HG03571 (cell line): ENCODE measurements at regions not wholly inside any gene's neighbourhood (a gene's known extent, or its start where the extent isn't known, plus 50 kb on each side); places are given as distances from the start of the nearest gene placed in this dataset.

Experiments used
- ATAC-seq: cut with Tn5 transposase; IDR thresholded peaks from one replicate; pipeline ENCODE4 v1.9.1; 2021; ENCODE audit not compliant: unreplicated experiment

DNA sequence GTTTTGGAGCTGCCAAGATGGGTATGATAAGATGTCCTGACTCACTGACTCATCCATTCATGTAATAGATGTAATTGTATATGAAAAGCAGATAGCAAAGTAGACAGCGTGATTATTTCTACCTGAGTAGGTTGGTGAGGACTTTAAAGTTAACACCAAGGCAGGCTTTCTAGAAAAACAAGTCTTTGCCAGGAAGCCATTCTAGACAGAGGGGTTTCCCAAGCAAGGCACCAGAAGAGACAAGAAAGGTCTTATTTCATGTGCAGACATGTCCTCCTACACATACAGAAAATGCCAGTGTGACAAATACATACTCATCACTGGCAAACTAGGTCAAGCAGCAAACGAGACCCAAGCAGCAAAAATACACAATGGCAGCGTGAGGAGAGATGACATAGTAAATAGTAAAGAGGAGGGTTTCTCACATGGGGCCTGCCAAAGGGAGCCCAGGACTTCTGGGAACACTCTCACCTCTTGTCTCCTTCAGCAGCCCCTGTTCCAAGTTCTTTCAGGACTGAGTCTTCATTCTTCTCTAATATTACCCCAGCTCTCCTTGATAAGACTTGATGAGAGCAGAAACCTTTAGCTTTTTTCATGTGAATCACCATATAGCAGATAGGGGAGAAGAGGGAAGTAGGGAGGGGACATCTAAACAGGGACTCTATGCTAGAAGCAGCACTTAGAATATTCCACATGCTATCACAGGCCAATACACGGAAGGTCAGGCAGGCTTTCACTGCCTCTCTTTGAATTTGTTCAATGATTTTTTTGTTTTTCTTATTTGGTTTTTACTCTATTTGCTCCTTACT, 114.6 kb upstream of the ATP1B1 start:
- no peak for ATAC-seq

DNA sequence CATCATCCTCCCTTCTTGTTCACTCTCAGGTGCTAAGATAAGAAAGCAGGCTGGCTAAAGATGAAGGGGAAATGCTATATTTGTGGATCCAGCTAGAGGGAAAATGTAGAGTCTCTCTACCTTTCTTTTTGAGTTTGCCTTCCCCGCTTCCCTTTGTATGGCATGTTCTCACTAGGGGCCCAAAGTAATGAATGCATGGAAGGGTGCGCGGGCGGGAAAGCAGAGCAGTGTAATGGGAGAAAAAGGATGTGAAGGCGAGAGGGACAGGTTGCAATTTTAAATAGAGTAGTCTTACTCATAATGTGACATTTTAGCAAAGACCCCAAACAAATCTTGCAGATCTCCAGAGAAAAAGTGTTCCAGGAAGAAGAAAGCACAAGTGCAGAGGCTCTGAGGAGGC, 105.1 kb upstream of the ATP1B1 start:
- no peak for ATAC-seq

DNA sequence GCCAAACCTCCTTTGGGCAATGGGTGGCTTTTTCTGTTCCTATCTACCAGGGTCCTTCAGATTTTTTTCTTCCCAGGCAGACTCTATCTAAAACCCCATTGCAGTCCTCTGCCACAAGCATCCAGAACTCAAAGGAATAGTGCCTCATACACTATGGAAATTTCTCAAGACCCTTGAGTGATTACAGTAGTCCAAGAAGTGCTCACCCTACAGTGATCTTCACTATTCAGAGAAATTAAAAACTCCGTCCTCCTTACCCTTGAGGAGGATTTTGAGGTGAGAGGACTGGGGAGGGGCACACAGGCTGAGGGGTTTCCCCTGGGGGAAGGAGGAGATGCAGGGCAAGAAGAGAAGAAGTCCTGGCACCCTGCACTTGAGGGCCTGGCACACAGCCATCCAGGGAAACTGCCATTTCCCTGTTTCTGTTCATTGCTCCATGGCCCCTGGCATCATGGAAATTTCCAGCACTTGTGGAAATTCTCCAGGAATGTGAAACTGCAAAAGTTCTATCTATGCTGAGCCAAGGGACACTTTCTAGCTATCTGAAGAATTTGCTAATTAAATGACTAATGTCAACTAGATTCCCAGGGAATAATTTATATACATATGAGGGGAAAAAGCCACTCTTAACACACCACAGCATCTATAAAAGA, 102.5 kb upstream of the ATP1B1 start:
- ATAC-seq: no peak

DNA sequence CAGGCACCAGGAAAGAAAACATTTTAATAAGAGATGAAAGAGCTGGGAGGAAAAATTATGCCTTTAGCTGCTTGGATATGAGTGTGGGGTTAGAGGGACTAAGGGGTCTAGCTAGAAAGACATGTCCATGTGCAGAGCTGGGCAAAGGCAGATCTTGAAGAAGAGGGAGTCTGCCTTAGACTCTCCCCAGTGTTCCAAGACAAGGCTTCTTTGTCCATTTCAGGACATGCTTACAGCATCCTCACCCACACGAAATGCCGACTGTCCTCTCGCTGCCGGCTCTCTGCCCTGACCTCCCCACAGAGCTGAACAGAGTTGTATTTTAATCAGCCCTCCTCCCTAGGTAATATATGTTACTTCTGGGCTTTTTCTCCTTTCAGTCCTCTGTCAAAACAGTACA, 100.7 kb upstream of the ATP1B1 start:
- no peak for ATAC-seq

DNA sequence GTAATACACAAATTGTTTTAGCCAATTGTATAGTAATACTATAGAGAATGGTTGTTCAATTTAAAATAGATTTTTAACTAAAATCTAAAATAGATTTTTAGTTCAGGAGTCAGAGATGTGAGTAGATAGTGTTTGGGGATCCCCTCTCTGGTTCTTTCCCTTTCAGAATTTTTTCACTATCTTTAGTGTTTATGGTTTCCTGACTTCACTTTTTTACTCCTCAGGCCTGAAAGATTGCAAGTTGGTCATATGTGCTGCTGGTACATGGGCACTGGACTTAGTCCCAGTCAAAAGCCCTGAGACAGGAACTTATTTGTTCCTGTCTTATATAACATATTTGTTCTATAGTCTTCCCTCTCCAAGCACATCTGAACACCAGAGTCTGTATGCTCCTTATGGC, 96.8 kb upstream of the ATP1B1 start:
- ATAC-seq: no peak

DNA sequence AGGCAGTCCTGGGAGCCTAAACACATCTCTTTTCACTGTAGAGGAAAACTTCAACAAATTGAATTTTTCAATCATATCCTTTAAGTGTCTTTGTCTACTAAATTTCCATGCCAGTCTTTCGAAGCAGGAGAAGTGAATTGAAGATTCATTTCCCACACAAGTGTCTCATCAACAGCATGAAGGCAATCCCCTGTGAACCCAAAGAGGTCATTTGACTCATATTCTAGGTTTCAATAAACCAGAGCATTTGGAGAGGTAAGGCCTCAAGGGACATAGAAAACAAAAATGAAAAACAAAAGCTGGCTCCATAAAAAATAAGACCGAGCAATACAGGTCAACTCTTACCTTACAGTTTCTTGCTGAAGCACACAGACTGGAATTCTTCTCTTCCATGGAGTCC, 94.1 kb upstream of the ATP1B1 start:
- peak; percentile 65 for ATAC-seq

DNA sequence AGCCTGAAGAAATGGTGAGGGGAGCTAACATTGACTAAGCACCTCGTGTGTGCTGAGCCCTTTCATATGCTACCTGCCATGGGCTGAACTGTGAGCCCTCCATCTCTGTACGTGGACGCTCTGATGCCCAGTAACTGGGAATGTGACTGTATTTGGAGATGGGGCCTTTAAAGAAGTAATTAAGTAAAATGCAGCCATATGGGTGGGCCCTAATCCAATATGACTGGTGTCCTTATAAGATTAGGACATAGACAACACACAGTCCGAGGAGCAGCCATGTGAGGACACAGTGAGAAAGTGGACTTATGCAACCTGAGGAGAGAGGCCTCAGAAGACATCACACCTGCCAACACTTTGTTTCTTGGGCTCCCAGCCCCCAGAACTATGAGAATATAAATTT, 92.7 kb upstream of the ATP1B1 start:
- no peak for ATAC-seq

DNA sequence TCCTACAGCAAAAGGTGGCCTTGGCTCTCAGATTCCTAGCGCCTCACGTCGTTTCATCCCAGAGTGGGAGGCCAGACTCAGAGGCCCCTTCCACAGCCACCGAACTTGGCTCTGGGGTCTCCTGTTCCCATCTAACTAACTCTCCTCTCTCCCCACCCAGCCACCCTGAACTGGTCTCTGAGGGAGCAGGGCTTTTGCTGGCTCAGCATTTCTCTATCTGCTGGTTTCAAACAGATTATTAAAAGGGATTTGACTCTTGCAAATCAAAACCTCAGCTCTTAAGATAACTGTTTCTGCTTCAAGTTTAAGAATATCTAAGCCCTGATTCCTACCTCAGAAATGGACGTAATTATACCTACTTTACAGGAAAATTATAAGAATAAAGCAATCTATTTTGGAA, 91.0 kb upstream of the ATP1B1 start:
- ATAC-seq: no peak

DNA sequence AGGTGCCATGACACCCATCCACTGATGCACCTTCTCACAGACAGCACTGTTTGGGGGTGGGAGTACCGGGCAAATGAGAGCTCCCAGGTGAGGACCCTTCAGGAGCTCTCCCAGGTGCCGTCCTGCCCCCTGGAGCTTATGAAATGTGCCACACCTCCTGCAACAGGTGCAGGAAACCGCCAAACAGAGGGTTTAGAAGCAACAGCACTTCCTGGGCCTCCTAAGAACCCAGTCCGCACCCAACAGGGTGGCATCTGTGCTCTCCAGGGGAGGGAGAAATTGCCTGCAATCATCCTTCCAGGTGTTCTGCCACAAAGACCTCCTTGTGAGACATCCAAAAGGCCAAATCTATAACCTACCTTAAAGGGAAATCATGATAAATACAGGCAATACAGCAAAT, 87.7 kb upstream of the ATP1B1 start:
- no peak for ATAC-seq

DNA sequence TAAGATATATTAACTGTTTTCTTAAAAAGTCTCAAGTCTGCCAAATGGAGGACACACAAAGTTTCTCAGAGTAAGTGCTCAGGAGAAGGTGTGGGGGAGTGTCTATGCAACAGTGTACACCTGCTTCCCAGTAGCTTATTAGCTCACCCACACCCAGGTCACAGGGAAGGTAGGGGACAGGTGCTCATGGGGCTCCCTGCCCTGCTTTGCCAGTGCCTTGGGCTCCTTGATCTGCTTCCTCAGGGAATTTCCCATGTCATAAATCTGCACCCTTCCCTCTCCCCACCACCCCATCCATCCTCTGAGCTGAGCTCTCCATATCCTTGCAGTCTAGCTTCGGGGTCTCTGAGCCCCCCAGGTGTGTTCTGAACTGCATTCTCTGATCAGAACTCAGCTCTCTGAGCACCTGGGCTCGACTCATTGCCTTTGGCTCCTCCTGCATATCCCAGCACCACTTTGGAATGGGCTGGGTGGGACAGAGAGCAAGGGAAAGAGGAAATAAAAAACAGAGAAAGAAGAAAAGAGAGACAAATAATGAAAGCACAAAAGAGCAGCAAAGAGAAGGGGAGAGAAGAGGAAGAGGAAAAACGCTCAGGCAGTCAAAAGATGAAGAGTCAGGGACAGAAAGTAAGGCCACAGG, 87.0 kb upstream of the ATP1B1 start:
- no peak for ATAC-seq

DNA sequence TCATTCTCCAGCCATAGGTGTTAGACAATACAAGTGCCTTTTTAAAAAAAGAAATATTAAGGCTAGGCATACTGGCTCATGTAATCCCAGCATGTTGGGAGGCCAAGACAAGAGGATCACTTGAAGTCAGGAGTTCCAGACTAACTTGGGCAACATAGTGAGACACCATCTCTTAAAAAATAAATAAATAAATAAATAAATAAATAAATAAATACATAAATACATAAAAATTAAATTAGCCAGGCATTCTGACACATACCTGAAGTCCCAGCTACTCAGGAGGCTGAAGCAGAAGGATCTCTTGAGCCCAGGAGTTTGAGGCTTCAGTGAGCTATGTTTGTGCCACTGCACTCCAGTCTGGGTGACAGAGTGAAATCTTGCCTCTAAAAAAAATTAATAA, 85.8 kb upstream of the ATP1B1 start:
- no peak for ATAC-seq

DNA sequence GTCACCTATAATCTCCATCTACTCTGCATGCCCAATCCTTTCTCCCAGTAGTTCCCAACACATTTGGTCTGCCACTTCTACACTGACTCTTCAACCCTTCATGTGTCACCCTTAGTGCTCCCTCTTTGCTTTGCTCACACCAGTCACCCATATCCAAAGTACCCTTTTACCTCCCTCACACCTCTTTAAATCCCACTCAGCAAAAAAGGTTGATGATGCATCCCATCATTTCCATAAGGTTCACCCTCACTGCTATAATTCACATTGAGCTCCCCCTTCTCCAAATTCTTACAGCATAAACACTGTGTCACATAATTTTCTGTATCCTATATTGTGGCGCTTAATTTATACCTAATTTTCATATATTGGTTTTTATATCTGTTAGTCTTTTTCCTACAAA, 83.8 kb upstream of the ATP1B1 start:
- no peak for ATAC-seq

DNA sequence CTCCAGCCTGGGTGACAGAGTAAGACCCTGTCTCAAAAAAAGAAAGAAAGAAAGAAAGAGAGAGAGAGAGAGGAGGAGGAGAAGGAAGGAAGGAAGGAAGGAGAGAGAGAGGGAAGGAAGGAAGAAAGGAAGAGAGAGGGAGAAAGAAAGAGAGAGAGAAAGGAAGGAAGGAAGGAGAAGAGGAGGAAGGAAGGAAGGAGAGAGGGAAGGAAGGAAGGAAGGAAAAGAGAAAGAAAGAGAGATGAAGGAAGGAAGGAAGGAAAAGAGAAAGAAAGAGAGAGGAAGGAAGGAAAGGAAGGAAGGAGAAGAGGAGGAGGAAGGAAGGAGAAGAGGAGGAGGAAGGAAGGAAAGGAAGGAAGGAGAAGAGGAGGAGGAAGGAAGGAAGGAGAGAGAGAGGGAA, 82.2 kb upstream of the ATP1B1 start:
- ATAC-seq: no peak

DNA sequence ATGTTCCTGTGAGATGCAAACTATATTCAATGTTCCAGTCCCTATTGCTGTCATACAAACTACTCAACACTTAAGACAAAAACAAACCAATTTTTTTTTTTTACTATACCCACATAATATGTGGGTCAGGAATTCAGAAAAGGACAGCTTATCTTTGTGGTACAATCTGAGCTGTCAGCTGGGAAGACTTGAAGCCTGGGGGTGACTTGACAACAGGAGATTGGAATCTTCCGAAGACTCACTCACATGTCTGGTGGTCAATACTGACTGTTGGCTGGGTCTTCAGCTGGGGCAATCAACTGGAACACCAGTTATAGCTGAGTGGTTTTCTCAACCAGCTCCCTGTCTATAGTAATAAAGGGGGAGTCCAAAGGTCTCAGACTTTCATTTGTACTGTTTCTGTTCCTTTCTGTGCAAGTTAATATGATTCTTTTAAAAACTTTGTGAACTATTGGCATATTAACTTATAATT, 81.7 kb upstream of the ATP1B1 start:
- peak; percentile 82 for ATAC-seq

DNA sequence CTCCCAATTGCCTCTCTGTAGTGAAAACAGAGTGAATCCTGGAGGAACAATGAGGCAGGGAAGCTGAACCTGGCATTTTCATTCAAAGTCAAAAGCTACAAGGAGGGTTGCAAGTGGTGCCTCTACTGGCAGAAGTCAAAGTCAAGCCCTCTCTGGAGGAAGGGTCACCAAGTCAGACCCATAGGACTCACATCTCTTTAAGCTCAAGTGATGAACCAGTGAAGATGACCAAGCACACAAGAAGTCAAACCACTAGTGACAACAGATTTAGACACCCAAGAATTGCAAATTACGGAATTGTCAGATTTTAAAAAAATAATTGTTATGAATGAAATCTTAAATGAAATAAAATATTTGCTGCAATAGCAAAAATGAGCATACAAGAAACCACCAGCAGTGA, 81.1 kb upstream of the ATP1B1 start:
- ATAC-seq: no peak

DNA sequence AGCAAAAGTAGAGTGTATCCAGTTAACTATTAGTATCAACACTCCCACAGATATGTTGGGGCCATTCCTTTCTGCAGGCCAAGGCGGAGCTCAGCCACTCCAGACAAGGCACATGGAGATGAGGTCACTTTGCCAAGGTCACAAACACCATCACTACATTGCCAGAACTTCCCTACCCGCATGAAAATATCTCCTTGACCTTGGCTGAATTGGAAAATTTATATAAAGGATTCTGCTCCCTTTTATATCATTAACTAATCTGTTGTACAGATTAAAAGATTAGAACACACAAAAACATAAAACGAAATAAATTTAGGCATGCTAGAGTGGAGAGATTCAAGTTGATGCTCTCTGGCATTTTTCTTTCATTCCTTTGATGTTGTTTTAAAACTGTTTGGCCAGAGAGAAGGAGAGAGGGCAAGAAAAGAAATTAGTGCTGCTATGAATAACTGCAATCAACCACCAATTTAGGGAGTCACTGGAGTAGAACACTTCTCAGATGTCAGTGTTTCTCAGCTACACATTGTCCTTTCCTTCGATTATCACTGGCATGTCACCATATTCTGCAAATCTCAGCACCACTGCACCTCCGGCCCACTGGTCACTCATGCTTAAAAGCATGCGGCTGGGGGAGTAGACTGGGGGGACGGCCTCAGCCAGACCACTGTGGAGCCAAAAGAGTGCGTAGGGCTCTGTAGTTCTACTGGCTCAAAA, 78.7 kb upstream of the ATP1B1 start:
- ATAC-seq: peak; percentile 61

DNA sequence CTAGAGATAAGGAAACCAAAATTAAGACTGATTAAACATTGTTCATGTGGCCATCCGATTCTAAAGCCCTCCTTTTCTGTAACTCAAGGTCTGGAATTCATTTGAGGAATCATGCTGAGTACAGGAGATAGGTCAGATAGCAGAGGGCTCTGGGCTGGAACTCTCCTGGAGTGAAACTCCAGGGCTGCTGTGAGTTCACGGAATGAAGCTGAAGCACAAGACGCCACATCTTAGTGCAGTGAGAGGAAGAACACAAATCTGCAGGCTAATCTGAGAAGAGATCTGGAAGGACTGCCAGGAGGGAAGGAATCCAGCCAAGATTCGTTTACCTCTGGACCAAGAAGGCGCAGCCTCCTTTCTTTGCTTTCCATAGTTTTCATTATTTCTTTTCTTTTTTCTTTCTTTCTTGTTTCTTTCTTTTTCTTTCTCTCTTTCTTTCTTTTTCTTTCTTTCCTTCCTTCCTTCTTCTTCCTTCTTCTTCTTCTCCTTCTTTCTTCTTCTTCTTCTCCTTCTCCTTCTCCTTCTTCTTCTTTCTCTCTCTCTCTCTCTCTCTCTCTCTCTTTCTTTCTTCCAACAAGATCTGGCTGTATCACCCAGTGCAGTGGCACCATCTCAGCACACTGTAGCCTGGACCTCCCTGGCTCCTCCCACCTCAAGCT, 74.8 kb upstream of the ATP1B1 start:
- no peak for ATAC-seq

DNA sequence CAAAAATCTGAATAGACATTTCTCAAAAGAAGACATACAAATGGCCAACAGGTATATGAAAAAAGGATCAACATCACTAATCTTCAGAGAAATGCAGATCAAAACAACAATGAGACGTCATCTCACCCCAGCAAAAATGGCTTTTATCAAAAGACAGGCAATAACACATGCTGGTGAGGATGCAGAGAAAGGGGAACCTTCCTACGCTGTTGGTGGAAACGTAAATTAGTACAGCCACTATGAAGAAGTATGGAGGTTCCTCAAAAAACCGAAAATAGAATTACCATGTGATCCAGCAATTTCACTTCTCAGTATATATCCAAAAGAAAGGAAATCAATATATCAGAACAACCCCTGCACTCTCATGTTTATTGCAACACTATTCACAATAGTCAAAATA, 65.1 kb upstream of the ATP1B1 start:
- ATAC-seq: no peak

DNA sequence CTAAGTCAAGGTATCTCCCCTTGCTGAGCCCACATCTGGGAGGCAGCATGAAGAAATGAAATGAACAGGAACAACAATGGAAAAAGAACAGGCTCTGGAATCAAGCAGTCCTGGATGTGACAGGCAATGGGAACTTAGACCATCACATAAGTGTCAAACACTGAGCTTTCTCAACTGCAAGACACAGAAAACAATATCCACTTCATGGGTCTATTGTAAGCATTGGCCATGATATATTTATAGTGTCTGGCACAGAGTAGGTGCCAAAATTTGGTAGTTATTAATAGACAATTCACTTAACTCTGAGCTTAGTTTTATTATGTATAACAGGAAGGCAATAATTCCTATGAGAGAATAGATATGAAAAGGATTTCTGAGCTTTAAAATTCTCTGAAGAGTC, 64.1 kb upstream of the ATP1B1 start:
- ATAC-seq: no peak

DNA sequence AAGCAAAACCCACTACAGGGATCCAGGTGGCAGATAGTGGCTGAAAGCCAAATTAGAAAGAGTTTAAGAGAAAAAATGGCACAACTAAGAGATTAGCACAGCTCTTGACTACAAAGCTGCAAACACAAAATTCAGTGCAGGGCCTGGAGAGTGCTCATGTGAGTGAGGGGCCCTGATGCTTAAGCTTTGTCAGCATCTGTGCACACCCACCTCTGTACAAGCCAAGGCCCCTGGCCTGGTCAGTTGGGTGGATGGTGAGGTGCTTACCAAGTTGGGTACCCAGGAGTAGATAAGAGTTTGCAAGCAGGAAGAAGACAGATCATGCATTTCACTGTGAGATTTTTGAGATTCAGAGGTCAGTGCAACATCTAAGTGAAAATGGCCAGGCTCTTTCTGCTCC, 62.7 kb upstream of the ATP1B1 start:
- ATAC-seq: no peak

DNA sequence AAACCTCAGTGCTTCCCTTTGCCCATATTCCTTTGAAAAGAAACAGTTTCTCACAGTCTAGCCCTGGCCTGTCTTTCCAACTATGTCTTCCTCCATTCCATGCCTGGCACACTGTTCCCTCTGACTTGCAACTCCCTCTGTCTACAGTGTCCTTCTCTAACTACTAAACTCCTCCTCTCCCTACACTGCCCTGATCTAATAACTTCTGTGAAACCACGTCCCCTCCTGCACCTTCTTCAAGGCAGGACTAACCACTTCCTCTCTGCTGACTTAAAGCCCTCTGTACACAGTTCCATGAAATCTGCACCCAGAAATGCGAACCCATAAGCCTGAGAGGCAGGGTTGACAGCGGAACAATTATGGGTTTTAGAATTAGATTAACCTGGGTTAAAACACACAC, 62.2 kb upstream of the ATP1B1 start:
- ATAC-seq: peak; percentile 87
